BJ (cell line): ENCODE measurements at regions not wholly inside any gene's neighbourhood (a gene's known extent, or its start where the extent isn't known, plus 50 kb on each side); places are given as distances from the start of the nearest gene placed in this dataset.

ENCODE experiments used
- CTCF ChIA-PET: fragments of 350-600 bp; formaldehyde crosslinking; extraction: SDS; loops from one replicate; lab custom pipeline; 2021; ENCODE audit warnings: antibody characterized with exemption, inconsistent platforms; lab: Yijun Ruan, JAX
- POLR2A ChIA-PET: fragments of 300-600 bp; sonication (Branson Sonifier 250); formaldehyde crosslinking; extraction: SDS; loops from one replicate; lab custom pipeline; 2021; ENCODE audit warnings: antibody characterized with exemption; lab: Charles Lee
- DNase-seq: peaks from one replicate; pipeline ENCODE4 v3.0.0-alpha.2; 2011; ENCODE audit warnings: low read depth
- H3K27me3 ChIP-seq: 2 replicates; pipeline ENCODE4 v1.6.0; 2011; ENCODE audit warnings: low read length; ENCODE audit not compliant: control insufficient read depth, insufficient read depth
- H3K36me3 ChIP-seq: 2 replicates; pipeline ENCODE4 v1.5.1; 2011; ENCODE audit warnings: low read length; ENCODE audit not compliant: control insufficient read depth, insufficient read depth
- H3K4me3 ChIP-seq: 2 replicates; pipeline ENCODE4 v1.5.1; 2011; ENCODE audit warnings: low read depth, mild to moderate bottlenecking, control low read depth, low read length
- CTCF ChIP-seq: IDR thresholded peaks from 2 replicates; pipeline ENCODE4 v1.5.1; 2011; ENCODE audit warnings: low read depth, mild to moderate bottlenecking, control low read depth, inconsistent platforms, low read length, moderate library complexity; ENCODE audit not compliant: insufficient read depth

- Histone ChIP-seq H3K27me3 (no peaks in the 10 kb centered on the region), H3K4me3 (no peak overlapping the region), H3K36me3 (no peaks in the 10 kb centered on the region)
- ChIA-PET CTCF (no interaction called here), POLR2A (no interaction called here)
- no peak for DNase-seq
- TF ChIP-seq CTCF: no peak
Observed at GRCh38 chr2:164328310-164328709, 293.0 kb downstream of the GRB14 start.

- CTCF ChIA-PET: no interaction called here
- no peaks in the 10 kb centered on the region for H3K27me3 ChIP-seq
- TF ChIP-seq CTCF: no peak
Observed at GRCh38 chr2:164323978-164324377, 297.3 kb downstream of the GRB14 start.

DNA sequence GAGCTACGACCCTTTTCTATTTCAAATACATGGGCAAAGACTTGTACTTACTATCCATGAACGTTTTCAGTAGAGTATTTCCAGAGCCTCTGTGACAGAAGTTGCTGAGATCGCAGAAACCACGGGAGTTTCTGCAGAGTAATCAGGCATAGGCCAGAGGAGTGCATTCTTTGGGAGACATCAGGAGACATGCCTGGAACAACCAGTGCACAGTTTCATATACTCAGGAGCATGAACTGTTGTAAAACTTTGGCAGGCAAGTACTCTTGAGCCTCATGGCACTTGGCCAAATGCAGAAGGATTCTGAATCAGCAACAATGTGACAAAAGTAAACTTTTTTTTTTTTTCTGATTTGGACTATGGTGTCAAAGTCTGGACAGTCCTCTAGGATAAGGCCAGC, 307.1 kb downstream of the GRB14 start:
- Histone ChIP-seq H3K36me3 (no peaks in the 10 kb centered on the region), H3K27me3 (no peaks in the 10 kb centered on the region), H3K4me3 (no peak overlapping the region)
- no peak for TF ChIP-seq CTCF
- no peak for DNase-seq
- POLR2A ChIA-PET: no interaction called here
- CTCF ChIA-PET: no interaction called here

More at GRCh38 chr2:164323978-164324377, 297.3 kb downstream of the GRB14 start:
- POLR2A ChIA-PET: no interaction called here
- H3K4me3 ChIP-seq: no peak overlapping the region
- no peaks in the 10 kb centered on the region for H3K36me3 ChIP-seq
- DNase-seq: no peak

DNA sequence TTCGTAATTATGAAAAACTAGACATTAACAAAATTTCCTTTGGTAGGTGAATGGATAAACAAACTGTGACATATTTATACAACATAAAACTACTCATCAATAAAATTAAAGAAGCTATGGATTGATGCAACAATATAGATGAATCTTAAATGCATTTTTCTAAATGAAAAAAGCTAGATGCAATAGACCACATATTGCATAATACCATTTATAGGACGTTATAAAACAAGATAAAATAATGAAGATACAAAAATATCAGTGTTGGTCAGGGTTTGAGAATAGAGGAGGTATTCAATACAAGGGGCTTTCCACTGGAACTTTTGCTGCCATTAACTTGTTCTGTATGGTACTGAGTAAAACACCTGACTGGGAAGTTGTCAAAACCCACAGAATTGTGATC, 314.4 kb downstream of the GRB14 start:
- no peaks in the 10 kb centered on the region for H3K36me3 ChIP-seq
- no peak overlapping the region for H3K4me3 ChIP-seq
- no peak for TF ChIP-seq CTCF
- no peak for DNase-seq
- H3K27me3 ChIP-seq: no peaks in the 10 kb centered on the region
- POLR2A ChIA-PET: no interaction called here
- CTCF ChIA-PET: interaction anchor here (0.8 kb wide), 1 partner anchor 1033 kb away, joined by 3 read pairs; no protein-coding TSS in a partner anchor

DNA sequence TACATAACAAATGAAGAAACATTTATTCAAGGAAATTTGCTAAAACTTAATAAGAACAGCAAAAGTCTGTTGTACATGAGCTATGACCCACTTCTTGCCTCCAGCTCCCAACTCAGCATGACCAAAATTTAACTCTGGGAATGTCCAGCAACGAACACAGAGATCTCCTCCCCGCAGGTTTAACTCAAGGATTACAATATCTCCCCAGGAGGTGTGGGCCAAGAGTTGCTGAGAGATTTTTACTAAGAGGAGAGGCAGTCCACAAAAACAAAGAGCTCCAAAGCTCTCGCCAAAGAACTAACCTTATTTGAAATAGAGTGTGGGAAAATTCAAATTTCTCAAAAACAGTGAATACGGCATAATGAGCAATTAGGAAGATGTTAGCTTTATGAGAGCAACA, 318.5 kb downstream of the GRB14 start:
- Histone ChIP-seq H3K27me3 (no peaks in the 10 kb centered on the region), H3K36me3 (no peaks in the 10 kb centered on the region), H3K4me3 (no peak overlapping the region)
- ChIA-PET POLR2A (no interaction called here), CTCF (no interaction called here)
- no peak for TF ChIP-seq CTCF
- DNase-seq: no peak
